Endothelial cell of umbilical vein (primary cell): ENCODE measurements at regions not wholly inside any gene's neighbourhood (a gene's known extent, or its start where the extent isn't known, plus 50 kb on each side); places are given as distances from the start of the nearest gene placed in this dataset.

ENCODE experiments used
- BruUV-seq: library from RNA; stranded (reverse); fragments of 400-500 nt; replicated peaks from 2 replicates; lab custom pipeline; 2021; lab: Mats Ljungman, UMichigan
- CTCF ChIA-PET: fragments of 300-600, 350-600 bp; sonication (Branson Sonifier 250); formaldehyde crosslinking; loops from one replicate; lab custom pipeline; 2021; ENCODE audit warnings: antibody characterized with exemption, inconsistent platforms; lab: Charles Lee
- POLR2A ChIA-PET: fragments of 300-600, 350-600 bp; sonication (Branson Sonifier 250); formaldehyde crosslinking; loops from one replicate; lab custom pipeline; 2021; ENCODE audit warnings: antibody characterized with exemption, inconsistent platforms; lab: Charles Lee
- DNase-seq: peaks from one replicate; pipeline ENCODE4 v3.0.0-alpha.2; 2011; ENCODE audit warnings: low read depth, low spot score
- FAIRE-seq: peaks from 2 replicates; lab custom pipeline; 2011; peaks lifted over from hg19 to GRCh38; lab: Jason Lieb, UNC
- H2AFZ ChIP-seq: 2 replicates; pipeline ENCODE4 v1.6.0; 2012; ENCODE audit warnings: low read depth, low read length, control low read depth, inconsistent platforms
- H3K27ac ChIP-seq: 2 replicates; pipeline ENCODE4 v1.5.1; 2011; ENCODE audit warnings: low read depth, mild to moderate bottlenecking, control low read depth, low read length, moderate library complexity; ENCODE audit not compliant: insufficient read depth
- H3K27me3 ChIP-seq, 2 experiments: 2 replicates each; pipeline versions ENCODE4 v1.6.0 to v1.6.1; 2011; ENCODE audit warnings: low read length in 2 of 2, mixed read lengths in 1 of 2; ENCODE audit not compliant: control insufficient read depth in 2 of 2, insufficient read depth in 2 of 2
- H3K36me3 ChIP-seq, 2 experiments: 2 replicates in 1 of 2; 3 replicates in 1 of 2; pipeline ENCODE4 v1.5.1; 2011; ENCODE audit warnings: low read length in 2 of 2, mild to moderate bottlenecking in 1 of 2, moderate library complexity in 1 of 2; ENCODE audit not compliant: control insufficient read depth in 2 of 2, insufficient read depth in 2 of 2; ENCODE audit errors: extremely low read depth in 1 of 2
- H3K4me1 ChIP-seq: 3 replicates; pipeline ENCODE4 v1.5.1; 2011; ENCODE audit warnings: mild to moderate bottlenecking, low read length; ENCODE audit not compliant: control insufficient read depth, insufficient read depth; ENCODE audit errors: extremely low read depth
- H3K4me2 ChIP-seq: 2 replicates; pipeline ENCODE4 v1.6.1; 2011; ENCODE audit warnings: low read length, control low read depth, mixed read lengths; ENCODE audit not compliant: insufficient read depth
- H3K4me3 ChIP-seq, 3 experiments: fragments of 200-600 bp in 1 of 3; sonication (generic), shearing (Covaris generic) in 1 of 3; replicated peaks in 1 of 3; 2 replicates each; pipeline ENCODE4 v1.5.1; 2011 to 2016; ENCODE audit warnings: control low read depth in 3 of 3, low read length in 3 of 3, mild to moderate bottlenecking in 2 of 3, inconsistent platforms in 1 of 3, low read depth in 1 of 3, moderate library complexity in 1 of 3; ENCODE audit not compliant: insufficient read depth in 1 of 3
- H3K79me2 ChIP-seq: 2 replicates; pipeline ENCODE4 v1.6.0; 2012; ENCODE audit warnings: low read length, inconsistent platforms; ENCODE audit not compliant: control insufficient read depth, insufficient read depth
- H3K9ac ChIP-seq: replicated peaks from 2 replicates; pipeline ENCODE3; 2011; ENCODE audit warnings: low read length, control low read depth; ENCODE audit not compliant: insufficient read depth; ENCODE audit errors: extremely low read depth
- H3K9me1 ChIP-seq: replicated peaks from 3 replicates; pipeline ENCODE4 v1.6.0; 2011; ENCODE audit warnings: mild to moderate bottlenecking, low read length; ENCODE audit not compliant: control insufficient read depth, insufficient read depth; ENCODE audit errors: extremely low read depth
- H3K9me3 ChIP-seq: replicated peaks from 2 replicates; pipeline ENCODE4 v1.5.1; 2012; ENCODE audit warnings: low read length, inconsistent platforms; ENCODE audit not compliant: control insufficient read depth, insufficient read depth
- H4K20me1 ChIP-seq: replicated peaks from 2 replicates; pipeline ENCODE3; 2011; ENCODE audit warnings: mild to moderate bottlenecking, low read length; ENCODE audit not compliant: control insufficient read depth, insufficient read depth; ENCODE audit errors: extremely low read depth
- CTCF ChIP-seq, 2 donors: IDR thresholded peaks; 1 replicate in 1 of 2; 2 replicates in 1 of 2; pipeline ENCODE4 v1.5.1; 2011; ENCODE audit warnings: low read length in 2 of 2, mild to moderate bottlenecking in 2 of 2, moderate library complexity in 2 of 2, control low read depth in 1 of 2, inconsistent platforms in 1 of 2, low read depth in 1 of 2; ENCODE audit not compliant: insufficient read depth in 1 of 2; ENCODE audit errors: extremely low read depth in 1 of 2
- EZH2 ChIP-seq: IDR thresholded peaks from 2 replicates; pipeline ENCODE4 v1.6.1; 2012; ENCODE audit warnings: borderline replicate concordance, low read depth, mild to moderate bottlenecking, moderate library complexity, low read length, inconsistent platforms; ENCODE audit not compliant: severe bottlenecking
- FOS ChIP-seq: IDR thresholded peaks from 2 replicates; pipeline ENCODE4 v1.6.1; 2011; ENCODE audit warnings: mild to moderate bottlenecking, low read length, moderate library complexity, borderline replicate concordance; ENCODE audit not compliant: insufficient read depth
- GATA2 ChIP-seq: IDR thresholded peaks from 2 replicates; pipeline ENCODE4 v1.7.0; 2011; ENCODE audit warnings: low read depth, mild to moderate bottlenecking, moderate library complexity, mixed read lengths, low read length; ENCODE audit not compliant: insufficient read length, insufficient read depth
- JUN ChIP-seq: IDR thresholded peaks from 2 replicates; pipeline ENCODE4 v1.6.1; 2011; ENCODE audit warnings: borderline replicate concordance, low read depth; ENCODE audit not compliant: insufficient read length, insufficient read depth
- MAX ChIP-seq: IDR thresholded peaks from 2 replicates; pipeline ENCODE4 v1.6.1; 2011; ENCODE audit not compliant: insufficient read depth, insufficient read length
- MYC ChIP-seq: IDR thresholded peaks from one replicate; pipeline ENCODE4 v1.6.1; 2011; ENCODE audit warnings: mild to moderate bottlenecking, low read depth, low read length
- POLR2A ChIP-seq: IDR thresholded peaks from 2 replicates; pipeline ENCODE4 v1.6.1; 2012; ENCODE audit warnings: low read depth, mild to moderate bottlenecking, control low read depth, low read length
- POLR2AphosphoS5 ChIP-seq: IDR thresholded peaks from 2 replicates; pipeline ENCODE4 v1.6.1; 2012; ENCODE audit warnings: low read depth, mild to moderate bottlenecking, control low read depth, low read length, moderate library complexity; ENCODE audit not compliant: insufficient read depth
- dilution Hi-C: fragments of 300-500 bp; cut with MboI; formaldehyde crosslinking; loops from one replicate; pipeline ENCODE4 v1.15.0; 2019; ENCODE audit warnings: low sequenced_read_pairs; ENCODE audit not compliant: extremely low pct_ligation_motif_present
- intact Hi-C: fragments of 100-400 bp; cut with micrococcal nuclease; formaldehyde crosslinking; loops from one replicate; pipeline ENCODE4 v1.10.0; 2022

DNA sequence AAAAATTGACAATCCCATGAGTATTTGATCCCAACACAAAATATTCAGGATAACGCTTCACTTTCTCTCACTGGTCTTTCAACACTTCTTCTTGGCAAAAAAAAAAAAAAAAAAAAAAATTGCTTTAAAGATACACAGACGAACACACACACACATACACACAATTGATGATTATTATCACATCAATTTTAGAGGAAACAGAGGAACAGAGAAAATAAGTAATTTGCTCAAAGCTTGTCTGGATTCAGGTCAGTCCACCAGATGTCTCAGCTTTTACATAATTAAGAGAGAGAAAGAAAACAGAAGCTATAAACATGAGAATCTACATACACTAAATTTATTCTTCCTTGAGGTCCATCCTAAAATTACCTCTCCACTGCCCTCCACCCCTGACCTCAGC is 183.4 kb downstream of the MZT1 start:
- Histone ChIP-seq H3K79me2 (no peaks in the 10 kb centered on the region), H3K9me1 (no peaks in the 10 kb centered on the region), H3K9me3 (no peaks in the 10 kb centered on the region), H3K9ac (no peak overlapping the region), H3K27ac (no peak overlapping the region), H3K4me3 (no peak overlapping the region), H3K4me1 (no peaks in the 10 kb centered on the region), H3K36me3 (no peaks in the 10 kb centered on the region), H4K20me1 (no peaks in the 10 kb centered on the region), H2AFZ (no peak overlapping the region), H3K4me2 (no peak overlapping the region), H3K27me3 (peaks cover 0 to 2% of the 10 kb centered on the region in 2 experiments)
- ChIA-PET CTCF (no interaction called here), POLR2A (no interaction called here)
- DNase-seq (no peak), FAIRE-seq (no peak)
- TF ChIP-seq MAX (no peak), JUN (no peak), FOS (no peak), GATA2 (no peak), POLR2AphosphoS5 (no peak), MYC (no peak), POLR2A (no peak), CTCF (IDR thresholded peaks at IDR 0.05; ENCODE audit: extremely low read depth in 1 of 2, insufficient read depth in 1 of 2, low read depth in 1 of 2, low read length in 2 of 2) (no peak), EZH2 (no peak)
- intact Hi-C loops, result no loop called here
- BruUV-seq, result no TSS peak
- dilution Hi-C loops, result no loop called here
